Fibroblast of lung (primary cell): ENCODE measurements at regions not wholly inside any gene's neighbourhood (a gene's known extent, or its start where the extent isn't known, plus 50 kb on each side); places are given as distances from the start of the nearest gene placed in this dataset.

Experiments
- DNase-seq, 2 donors: peaks; one replicate each; pipeline versions ENCODE4 v3.0.0 to v3.0.0-alpha.2; 2010; ENCODE audit warnings: low read depth in 2 of 2
- H2AFZ ChIP-seq: 2 replicates; pipeline ENCODE4 v1.5.1; 2012; ENCODE audit warnings: low read length, control low read depth, inconsistent platforms
- H3K27ac ChIP-seq: 2 replicates; pipeline ENCODE4 v1.5.1; 2011; ENCODE audit warnings: low read length, control low read depth; ENCODE audit not compliant: insufficient read depth
- H3K27me3 ChIP-seq: 2 replicates; pipeline ENCODE4 v1.5.1; 2011; ENCODE audit warnings: mild to moderate bottlenecking, low read length; ENCODE audit not compliant: control insufficient read depth, insufficient read depth
- H3K36me3 ChIP-seq: 2 replicates; pipeline ENCODE4 v1.5.1; 2011; ENCODE audit warnings: low read length; ENCODE audit not compliant: control insufficient read depth, insufficient read depth
- H3K4me1 ChIP-seq: 2 replicates; pipeline ENCODE4 v1.5.1; 2011; ENCODE audit warnings: low read length; ENCODE audit not compliant: control insufficient read depth, insufficient read depth; ENCODE audit errors: extremely low read depth
- H3K4me2 ChIP-seq: 2 replicates; pipeline ENCODE4 v1.5.1; 2011; ENCODE audit warnings: low read length, control low read depth; ENCODE audit not compliant: insufficient read depth; ENCODE audit errors: extremely low read depth
- H3K4me3 ChIP-seq, 4 experiments: fragments of 200-600 bp in 1 of 4; sonication (generic) in 1 of 4; replicated peaks in 1 of 4; 2 replicates each; pipeline ENCODE4 v1.5.1; 2011 to 2016; ENCODE audit warnings: low read length in 4 of 4, low read depth in 3 of 4, mild to moderate bottlenecking in 3 of 4, control low read depth in 2 of 4, inconsistent platforms in 1 of 4, mixed read lengths in 1 of 4; ENCODE audit not compliant: insufficient read depth in 1 of 4; ENCODE audit errors: control extremely low read depth in 1 of 4
- H3K79me2 ChIP-seq: 2 replicates; pipeline ENCODE4 v1.5.1; 2012; ENCODE audit warnings: mild to moderate bottlenecking, low read length, inconsistent platforms; ENCODE audit not compliant: control insufficient read depth, insufficient read depth
- H3K9ac ChIP-seq: 2 replicates; pipeline ENCODE4 v1.5.1; 2011; ENCODE audit warnings: mild to moderate bottlenecking, low read length, control low read depth; ENCODE audit not compliant: insufficient read depth
- H3K9me3 ChIP-seq: 2 replicates; pipeline ENCODE4 v1.5.1; 2012; ENCODE audit warnings: low read depth, low read length; ENCODE audit not compliant: control insufficient read depth, insufficient read depth
- H4K20me1 ChIP-seq: 2 replicates; pipeline ENCODE4 v1.5.1; 2011; ENCODE audit warnings: low read length; ENCODE audit not compliant: control insufficient read depth, insufficient read depth; ENCODE audit errors: extremely low read depth
- EZH2 ChIP-seq: IDR thresholded peaks from 2 replicates; pipeline ENCODE4 v1.5.1; 2012; ENCODE audit warnings: low read length, control low read depth, mild to moderate bottlenecking; ENCODE audit errors: missing control alignments
- TF ChIP-seq, protein P1 (sequence below), 2 donors: IDR thresholded peaks in 1 of 2; conservative IDR thresholded peaks in 1 of 2; 1 replicate in 1 of 2; 2 replicates in 1 of 2; pipeline ENCODE4 v1.5.1; 2011 to 2012; ENCODE audit warnings: low read length in 2 of 2, control low read depth in 1 of 2, inconsistent platforms in 1 of 2, low read depth in 1 of 2, mild to moderate bottlenecking in 1 of 2

DNA sequence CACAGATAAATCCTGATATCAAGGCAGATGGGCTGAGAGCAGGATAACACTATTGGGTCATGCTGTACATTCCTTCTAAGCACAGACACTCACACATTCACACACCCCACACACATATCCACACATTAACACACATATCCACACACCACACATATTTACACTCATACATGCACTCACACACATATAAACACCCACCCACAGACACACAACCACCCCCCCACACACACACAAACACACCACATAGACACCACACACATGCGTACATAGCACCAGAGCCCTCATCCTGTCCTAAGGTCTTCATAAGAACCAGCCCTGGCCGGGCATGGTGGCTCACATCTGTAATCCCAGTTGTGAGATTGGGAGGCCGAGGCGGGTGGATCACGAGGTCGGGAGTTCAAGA, 322.3 kb upstream of the ADCY2 start:
- H3K4me3 ChIP-seq: no peak overlapping the region
- no peak for DNase-seq
- H3K27ac ChIP-seq: no peak overlapping the region
- no peak overlapping the region for H2AFZ ChIP-seq
- H3K36me3 ChIP-seq: no peaks in the 10 kb centered on the region
- H3K4me2 ChIP-seq: no peak overlapping the region
- no peak overlapping the region for H3K9ac ChIP-seq
- H3K79me2 ChIP-seq: no peaks in the 10 kb centered on the region
- no peaks in the 10 kb centered on the region for H4K20me1 ChIP-seq
- H3K9me3 ChIP-seq: no peaks in the 10 kb centered on the region
- H3K4me1 ChIP-seq: no peaks in the 10 kb centered on the region
- H3K27me3 ChIP-seq: no peaks in the 10 kb centered on the region
- TF ChIP-seq, protein P1, sequence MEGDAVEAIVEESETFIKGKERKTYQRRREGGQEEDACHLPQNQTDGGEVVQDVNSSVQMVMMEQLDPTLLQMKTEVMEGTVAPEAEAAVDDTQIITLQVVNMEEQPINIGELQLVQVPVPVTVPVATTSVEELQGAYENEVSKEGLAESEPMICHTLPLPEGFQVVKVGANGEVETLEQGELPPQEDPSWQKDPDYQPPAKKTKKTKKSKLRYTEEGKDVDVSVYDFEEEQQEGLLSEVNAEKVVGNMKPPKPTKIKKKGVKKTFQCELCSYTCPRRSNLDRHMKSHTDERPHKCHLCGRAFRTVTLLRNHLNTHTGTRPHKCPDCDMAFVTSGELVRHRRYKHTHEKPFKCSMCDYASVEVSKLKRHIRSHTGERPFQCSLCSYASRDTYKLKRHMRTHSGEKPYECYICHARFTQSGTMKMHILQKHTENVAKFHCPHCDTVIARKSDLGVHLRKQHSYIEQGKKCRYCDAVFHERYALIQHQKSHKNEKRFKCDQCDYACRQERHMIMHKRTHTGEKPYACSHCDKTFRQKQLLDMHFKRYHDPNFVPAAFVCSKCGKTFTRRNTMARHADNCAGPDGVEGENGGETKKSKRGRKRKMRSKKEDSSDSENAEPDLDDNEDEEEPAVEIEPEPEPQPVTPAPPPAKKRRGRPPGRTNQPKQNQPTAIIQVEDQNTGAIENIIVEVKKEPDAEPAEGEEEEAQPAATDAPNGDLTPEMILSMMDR (conservative IDR thresholded peaks at IDR 0.05 in 1 of 2, IDR thresholded peaks at IDR 0.05 in 1 of 2; ENCODE audit: low read depth in 1 of 2, low read length in 2 of 2): no peak
- no peak for TF ChIP-seq EZH2

DNA sequence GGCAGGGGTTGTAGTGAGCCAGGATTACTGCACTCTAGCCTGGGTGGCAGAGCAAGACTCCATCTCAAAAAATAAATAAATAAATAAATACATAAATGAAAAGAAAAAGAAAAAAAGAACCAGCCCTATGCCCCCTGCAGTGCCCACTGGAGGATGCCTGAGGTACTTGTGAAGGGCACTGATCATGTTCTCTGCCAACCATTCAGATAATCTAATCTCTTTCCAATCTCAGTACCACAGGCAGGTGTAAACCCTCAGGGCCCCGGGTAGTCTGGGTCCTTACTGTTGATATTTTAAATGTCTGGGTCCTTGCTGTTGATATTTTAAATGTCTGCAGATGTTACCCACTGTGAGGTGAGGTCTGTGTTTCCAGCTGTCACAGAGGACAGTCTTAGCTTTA, 321.8 kb upstream of the ADCY2 start:
- no peaks in the 10 kb centered on the region for H4K20me1 ChIP-seq
- no peak overlapping the region for H3K9ac ChIP-seq
- H3K4me2 ChIP-seq: no peak overlapping the region
- DNase-seq: no peak
- no peak overlapping the region for H2AFZ ChIP-seq
- TF ChIP-seq EZH2: no peak
- TF ChIP-seq, protein P1 (conservative IDR thresholded peaks at IDR 0.05 in 1 of 2, IDR thresholded peaks at IDR 0.05 in 1 of 2; ENCODE audit: low read depth in 1 of 2, low read length in 2 of 2): no peak
- H3K79me2 ChIP-seq: no peaks in the 10 kb centered on the region
- no peaks in the 10 kb centered on the region for H3K36me3 ChIP-seq
- no peaks in the 10 kb centered on the region for H3K27me3 ChIP-seq
- no peak overlapping the region for H3K27ac ChIP-seq
- H3K4me1 ChIP-seq: no peaks in the 10 kb centered on the region
- no peaks in the 10 kb centered on the region for H3K9me3 ChIP-seq
- H3K4me3 ChIP-seq: no peak overlapping the region

DNA sequence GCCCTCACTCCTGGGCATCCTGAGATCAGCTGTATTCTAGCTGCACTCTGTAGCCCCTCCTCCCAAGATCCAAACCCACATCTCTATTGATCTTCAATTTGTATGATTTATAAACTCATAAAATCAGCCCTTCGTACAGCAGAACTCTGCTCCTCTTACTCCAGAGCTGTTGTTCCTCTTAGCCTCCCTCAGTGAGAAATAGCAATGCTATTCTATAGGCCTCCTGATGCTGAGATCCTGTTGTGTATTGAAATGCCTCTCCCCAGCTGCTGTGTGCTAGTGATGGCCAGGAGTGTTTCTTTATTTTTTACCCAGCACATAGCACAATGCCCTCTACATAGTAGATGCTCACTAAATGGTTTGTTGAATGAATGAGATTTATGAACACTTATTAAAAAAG, 320.5 kb upstream of the ADCY2 start:
- no peak for DNase-seq
- TF ChIP-seq, protein P1 (conservative IDR thresholded peaks at IDR 0.05 in 1 of 2, IDR thresholded peaks at IDR 0.05 in 1 of 2; ENCODE audit: low read depth in 1 of 2, low read length in 2 of 2): no peak
- no peak for TF ChIP-seq EZH2
- Histone ChIP-seq H3K79me2 (no peaks in the 10 kb centered on the region), H3K4me2 (no peak overlapping the region), H3K36me3 (no peaks in the 10 kb centered on the region), H3K4me1 (no peaks in the 10 kb centered on the region), H3K9ac (no peak overlapping the region), H3K27ac (no peak overlapping the region), H3K9me3 (no peaks in the 10 kb centered on the region), H4K20me1 (no peaks in the 10 kb centered on the region), H3K27me3 (no peaks in the 10 kb centered on the region), H2AFZ (no peak overlapping the region), H3K4me3 (no peak overlapping the region)
